Neuronal stem cell (in vitro differentiated cells): ENCODE measurements at regions not wholly inside any gene's neighbourhood (a gene's known extent, or its start where the extent isn't known, plus 50 kb on each side); places are given as distances from the start of the nearest gene placed in this dataset.
"Not testable (repeated sequence)": the region's sequence is repeated elsewhere in the genome, so short reads cannot be mapped to it uniquely, and the experiment has no call there.

Source experiments
- DNase-seq: peaks from one replicate; pipeline ENCODE4 v3.0.0-alpha.2; 2013; ENCODE audit warnings: low spot score
- H2AFZ ChIP-seq: one replicate; pipeline ENCODE4 v1.6.1; 2013; ENCODE audit warnings: mild to moderate bottlenecking, low read length, inconsistent platforms
- H2AK5ac ChIP-seq: 2 replicates; pipeline ENCODE4 v1.6.1; 2013; ENCODE audit warnings: low read depth, mild to moderate bottlenecking, inconsistent platforms, low read length, moderate library complexity, mixed read lengths
- H2BK120ac ChIP-seq: 2 replicates; pipeline ENCODE4 v1.6.1; 2013; ENCODE audit warnings: low read depth, mild to moderate bottlenecking, inconsistent platforms, low read length, moderate library complexity, mixed read lengths
- H2BK12ac ChIP-seq: one replicate; pipeline ENCODE4 v1.6.1; 2013; ENCODE audit warnings: low read length, inconsistent platforms
- H2BK15ac ChIP-seq: 2 replicates; pipeline ENCODE4 v1.6.1; 2013; ENCODE audit warnings: mild to moderate bottlenecking, low read length, inconsistent platforms, mixed read lengths
- H2BK5ac ChIP-seq: one replicate; pipeline ENCODE4 v1.6.1; 2013; ENCODE audit warnings: inconsistent platforms, mild to moderate bottlenecking, low read length, moderate library complexity
- H3K14ac ChIP-seq: one replicate; pipeline ENCODE4 v1.6.1; 2013; ENCODE audit warnings: low read length, inconsistent platforms
- H3K18ac ChIP-seq: 2 replicates; pipeline ENCODE4 v1.6.1; 2013; ENCODE audit warnings: low read length, inconsistent platforms
- H3K23ac ChIP-seq: 2 replicates; pipeline ENCODE4 v1.6.1; 2013; ENCODE audit warnings: low read depth, mild to moderate bottlenecking, mixed read lengths, low read length, inconsistent platforms; ENCODE audit not compliant: poor library complexity
- H3K27ac ChIP-seq: replicated peaks from 3 replicates; pipeline ENCODE4 v1.5.1; 2013; ENCODE audit warnings: low read length, inconsistent platforms
- H3K27me3 ChIP-seq, 3 experiments: 2 replicates each; pipeline ENCODE4 v1.6.1; 2013; ENCODE audit warnings: low read length in 3 of 3, mild to moderate bottlenecking in 2 of 3, inconsistent platforms in 1 of 3, low read depth in 1 of 3, mixed read lengths in 1 of 3, moderate library complexity in 1 of 3; ENCODE audit not compliant: control insufficient read depth in 3 of 3, insufficient read depth in 3 of 3
- H3K36me3 ChIP-seq, 2 donors: replicated peaks in 1 of 2; 2 replicates each; pipeline ENCODE4 v1.6.1; 2013; ENCODE audit warnings: low read length in 2 of 2; ENCODE audit not compliant: control insufficient read depth in 2 of 2, insufficient read depth in 2 of 2
- H3K4ac ChIP-seq: 2 replicates; pipeline ENCODE4 v1.6.1; 2013; ENCODE audit warnings: inconsistent platforms, mild to moderate bottlenecking, low read length, moderate library complexity
- H3K4me1 ChIP-seq, 2 donors: 1 replicate in 1 of 2; 2 replicates in 1 of 2; pipeline ENCODE4 v1.6.1; 2013; ENCODE audit warnings: low read length in 2 of 2, low read depth in 1 of 2; ENCODE audit not compliant: control insufficient read depth in 2 of 2, insufficient read depth in 1 of 2
- H3K4me2 ChIP-seq: one replicate; pipeline ENCODE4 v1.6.1; 2013; ENCODE audit warnings: mild to moderate bottlenecking, low read length, inconsistent platforms; ENCODE audit not compliant: insufficient read depth, poor library complexity, severe bottlenecking
- H3K4me3 ChIP-seq, 2 donors: 2 replicates each; pipeline ENCODE4 v1.5.1; 2013; ENCODE audit warnings: low read length in 2 of 2, mild to moderate bottlenecking in 2 of 2, inconsistent platforms in 1 of 2, moderate library complexity in 1 of 2
- H3K79me1 ChIP-seq: one replicate; pipeline ENCODE4 v1.6.1; 2013; ENCODE audit warnings: low read depth, mild to moderate bottlenecking, inconsistent platforms, low read length, moderate library complexity
- H3K9ac ChIP-seq: one replicate; pipeline ENCODE4 v1.6.1; 2013; ENCODE audit warnings: mild to moderate bottlenecking, low read depth, low read length, inconsistent platforms; ENCODE audit not compliant: poor library complexity
- H3K9me3 ChIP-seq, 2 donors: replicated peaks in 1 of 2; 2 replicates each; pipeline versions ENCODE3 to v1.6.1; 2013; ENCODE audit warnings: low read length in 2 of 2, mild to moderate bottlenecking in 2 of 2, inconsistent platforms in 1 of 2, low read depth in 1 of 2, mixed read lengths in 1 of 2, moderate library complexity in 1 of 2; ENCODE audit not compliant: control insufficient read depth in 2 of 2, insufficient read depth in 1 of 2
- H4K8ac ChIP-seq: one replicate; pipeline ENCODE4 v1.6.1; 2013; ENCODE audit warnings: low read depth, mild to moderate bottlenecking, inconsistent platforms, low read length, moderate library complexity
- H4K91ac ChIP-seq: one replicate; pipeline ENCODE4 v1.6.1; 2013; ENCODE audit warnings: low read length, low read depth, mild to moderate bottlenecking, inconsistent platforms; ENCODE audit not compliant: poor library complexity
- WGBS, 2 donors: extraction: QIAGEN DNeasy Blood & Tissue Kit; methylation state at CpG; one replicate each; pipeline ENCODE4 v1.1.7; 2013; ENCODE audit warnings: missing lambda C conversion rate in 2 of 2, mixed read lengths in 1 of 2; ENCODE audit not compliant: insufficient read length in 2 of 2, insufficient replicate concordance in 1 of 2; ENCODE audit errors: extremely low coverage in 2 of 2; 5-methylcytosine and 5-hydroxymethylcytosine counted together

GRCh38 chr14:106586098-106586704 is 1059.8 kb downstream of the TMEM121 start:
- Histone ChIP-seq H4K91ac (no peak overlapping the region), H2BK120ac (no peak overlapping the region), H3K14ac (no peak overlapping the region), H3K27me3 (no peaks in the 10 kb centered on the region), H3K4me3 (no peak overlapping the region), H3K36me3 (no peaks in the 10 kb centered on the region), H2BK5ac (no peak overlapping the region), H3K4me1 (no peaks in the 10 kb centered on the region), H3K9me3 (peaks cover 0 to 35% of the 10 kb centered on the region in 2 donors), H3K4ac (no peak overlapping the region), H4K8ac (no peak overlapping the region), H3K18ac (no peak overlapping the region), H2AK5ac (no peak overlapping the region), H2BK15ac (no peak overlapping the region), H3K9ac (no peak overlapping the region), H2BK12ac (no peak overlapping the region), H3K4me2 (no peak overlapping the region), H2AFZ (no peak overlapping the region), H3K23ac (no peak overlapping the region), H3K79me1 (no peaks in the 10 kb centered on the region), H3K27ac (no peak overlapping the region)
- WGBS, 2 donors = no CpG with 5 or more reads among the region's 8 CpGs
- DNase-seq = no peak

GRCh38 chr14:106591539-106591938 is 1065.2 kb downstream of the TMEM121 start:
- H3K4me1 ChIP-seq, H3K27ac ChIP-seq, H3K4me3 ChIP-seq, DNase-seq, H4K8ac ChIP-seq, H3K9me3 ChIP-seq, H3K4ac ChIP-seq, H2BK12ac ChIP-seq, H3K4me2 ChIP-seq, H2BK120ac ChIP-seq, H4K91ac ChIP-seq, H3K23ac ChIP-seq, H3K79me1 ChIP-seq, H3K18ac ChIP-seq, H2BK15ac ChIP-seq, H2AK5ac ChIP-seq, H3K36me3 ChIP-seq, H2AFZ ChIP-seq, H3K14ac ChIP-seq, H2BK5ac ChIP-seq, H3K27me3 ChIP-seq, H3K9ac ChIP-seq: not testable (repeated sequence)
- no CpG with 5 or more reads among the region's 7 CpGs for WGBS, 2 donors

- not testable (repeated sequence) for H2BK15ac ChIP-seq, H3K4me3 ChIP-seq, H3K9ac ChIP-seq, H3K18ac ChIP-seq, H3K36me3 ChIP-seq, H3K27ac ChIP-seq, H3K4ac ChIP-seq, H3K14ac ChIP-seq, H3K27me3 ChIP-seq, H2AFZ ChIP-seq, H2BK12ac ChIP-seq, H2BK5ac ChIP-seq, H3K4me2 ChIP-seq, H2BK120ac ChIP-seq, H4K8ac ChIP-seq, H3K9me3 ChIP-seq, DNase-seq, H3K79me1 ChIP-seq, H3K4me1 ChIP-seq, H2AK5ac ChIP-seq, H3K23ac ChIP-seq, H4K91ac ChIP-seq
- WGBS, 2 donors = no CpG with 5 or more reads among the region's 24 CpGs
These were observed 1065.9 kb downstream of the TMEM121 start for GRCh38 chr14:106592115-106592852.

GRCh38 chr14:106599209-106599608 is 1072.8 kb downstream of the TMEM121 start:
- no peaks in the 10 kb centered on the region for H3K36me3 ChIP-seq
- no peak overlapping the region for H2BK120ac ChIP-seq
- no peaks in the 10 kb centered on the region for H3K79me1 ChIP-seq
- no CpG with 5 or more reads among the region's 2 CpGs for WGBS, 2 donors
- DNase-seq = no peak
- H3K27ac ChIP-seq = no peak overlapping the region
- H2AK5ac ChIP-seq = no peak overlapping the region
- no peak overlapping the region for H4K8ac ChIP-seq
- peaks cover 0 to 20% of the 10 kb centered on the region in 2 donors for H3K9me3 ChIP-seq
- no peak overlapping the region for H3K4me2 ChIP-seq
- no peak overlapping the region for H2BK12ac ChIP-seq
- H3K9ac ChIP-seq = no peak overlapping the region
- no peaks in the 10 kb centered on the region for H3K4me1 ChIP-seq
- no peak overlapping the region for H2AFZ ChIP-seq
- no peak overlapping the region for H3K4ac ChIP-seq
- no peak overlapping the region for H2BK15ac ChIP-seq
- H3K14ac ChIP-seq = no peak overlapping the region
- no peak overlapping the region for H3K4me3 ChIP-seq
- H4K91ac ChIP-seq = no peak overlapping the region
- H3K18ac ChIP-seq = no peak overlapping the region
- H3K27me3 ChIP-seq = no peaks in the 10 kb centered on the region
- no peak overlapping the region for H3K23ac ChIP-seq
- no peak overlapping the region for H2BK5ac ChIP-seq
